Transverse colon (tissue), 4 donors: ENCODE measurements at regions not wholly inside any gene's neighbourhood (a gene's known extent, or its start where the extent isn't known, plus 50 kb on each side); places are given as distances from the start of the nearest gene placed in this dataset.
"Not testable (repeated sequence)": the region's sequence is repeated elsewhere in the genome, so short reads cannot be mapped to it uniquely, and the experiment has no call there.

Experiments
- DNase-seq: peaks from one replicate; pipeline ENCODE4 v3.0.0-alpha.2; 2019
- H3K27ac ChIP-seq, 4 donors: fragments of 200-600 bp; sonication (generic); 2 replicates each; pipeline ENCODE4 v1.5.1; 2016 to 2018; ENCODE audit warnings: inconsistent platforms in 4 of 4
- H3K27me3 ChIP-seq: fragments of 200-600 bp; sonication (generic); 2 replicates; pipeline ENCODE4 v1.5.1; 2017; ENCODE audit warnings: inconsistent platforms
- H3K36me3 ChIP-seq, 4 donors: fragments of 200-600 bp; sonication (generic); 2 replicates each; pipeline ENCODE4 v1.5.1; 2017 to 2019; ENCODE audit warnings: inconsistent platforms in 4 of 4
- H3K4me1 ChIP-seq, 4 donors: fragments of 200-600 bp; sonication (generic); 2 replicates each; pipeline ENCODE4 v1.5.1; 2017 to 2020; ENCODE audit warnings: inconsistent platforms in 4 of 4
- H3K4me3 ChIP-seq, 4 donors: fragments of 200-600 bp; sonication (generic); 1 replicate in 1 of 4; 2 replicates in 3 of 4; pipeline versions ENCODE4 v1.5.1 to v1.6.1; 2017 to 2019; ENCODE audit warnings: inconsistent platforms in 4 of 4
- H3K9me3 ChIP-seq, 2 donors: fragments of 200-600 bp; sonication (generic); 2 replicates each; pipeline ENCODE4 v1.5.1; 2017 to 2019; ENCODE audit warnings: inconsistent platforms in 2 of 2
- EP300 ChIP-seq: sonication (generic); formaldehyde crosslinking; IDR thresholded peaks from one replicate; pipeline ENCODE4 v1.6.1; 2017; ENCODE audit warnings: antibody characterized with exemption, low read depth
- POLR2A ChIP-seq: fragments of 450-650 bp; IDR thresholded peaks from one replicate; pipeline ENCODE4 v1.6.1; 2016; ENCODE audit warnings: antibody characterized with exemption, mild to moderate bottlenecking, moderate library complexity
- POLR2AphosphoS5 ChIP-seq, 3 donors: sonication (generic); formaldehyde crosslinking; IDR thresholded peaks; one replicate each; pipeline ENCODE4 v1.6.1; 2016; ENCODE audit warnings: antibody characterized with exemption in 3 of 3
- WGBS, 2 donors: methylation state at CpG; one replicate each; pipeline ENCODE4 v1.1.5; 2018; ENCODE audit warnings: low coverage in 1 of 2; 5-methylcytosine and 5-hydroxymethylcytosine counted together
- in situ Hi-C, 4 donors: fragments of 200-750 bp; cut with MboI; loops; one replicate each; pipeline versions ENCODE4 v1.15.0 to v1.15.1; 2017; ENCODE audit warnings: low sequenced_read_pairs in 3 of 4, low pct_ligation_motif_present in 1 of 4, low pct_unique_long_range_greater_than_20kb in 1 of 4
- intact Hi-C: fragments of 100-400 bp; cut with DNase I; formaldehyde crosslinking; loops from one replicate; pipeline ENCODE4 v1.15.1; 2023; ENCODE audit warnings: low total_unique reads
- TF ChIP-seq, protein P1 (sequence below), 5 experiments: fragments of 200-600 bp in 3 of 5; fragments of 450-650 bp in 2 of 5; sonication (generic) in 3 of 5; IDR thresholded peaks; 1 replicate in 2 of 5; 2 replicates in 3 of 5; pipeline ENCODE4 v1.5.1; 2016 to 2017; ENCODE audit warnings: antibody characterized with exemption in 5 of 5, inconsistent platforms in 3 of 5, mild to moderate bottlenecking in 2 of 5, moderate library complexity in 1 of 5

DNA sequence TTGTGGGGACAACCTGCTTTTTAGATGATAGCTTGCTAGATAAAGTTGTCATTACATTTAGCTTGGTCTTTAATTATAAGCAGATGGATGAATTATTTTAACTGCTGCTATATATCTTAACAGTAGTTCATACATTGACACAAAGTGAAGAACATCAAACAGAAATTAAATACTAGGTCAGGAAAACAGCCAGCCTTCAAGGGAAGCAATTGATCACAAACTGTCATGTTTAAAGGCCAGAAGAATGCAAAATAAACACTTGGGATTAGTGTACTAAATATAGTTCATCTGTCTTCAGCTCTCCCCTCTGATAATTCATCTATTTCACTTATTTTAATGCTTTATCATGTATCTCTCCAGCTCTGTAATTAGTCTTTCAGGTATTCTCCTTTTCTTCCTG lies 225.1 kb upstream of the FERMT1 start:
- Histone ChIP-seq H3K27me3 (no peaks in the 10 kb centered on the region), H3K36me3 (no peaks in the 10 kb centered on the region), H3K4me1 (no peaks in the 10 kb centered on the region), H3K9me3 (no peaks in the 10 kb centered on the region), H3K27ac (no peak overlapping the region), H3K4me3 (no peak overlapping the region)
- DNase-seq, result no peak
- TF ChIP-seq POLR2A (no peak), EP300 (no peak), POLR2AphosphoS5 (IDR thresholded peaks at IDR 0.05) (no peak)
- TF ChIP-seq, protein P1, sequence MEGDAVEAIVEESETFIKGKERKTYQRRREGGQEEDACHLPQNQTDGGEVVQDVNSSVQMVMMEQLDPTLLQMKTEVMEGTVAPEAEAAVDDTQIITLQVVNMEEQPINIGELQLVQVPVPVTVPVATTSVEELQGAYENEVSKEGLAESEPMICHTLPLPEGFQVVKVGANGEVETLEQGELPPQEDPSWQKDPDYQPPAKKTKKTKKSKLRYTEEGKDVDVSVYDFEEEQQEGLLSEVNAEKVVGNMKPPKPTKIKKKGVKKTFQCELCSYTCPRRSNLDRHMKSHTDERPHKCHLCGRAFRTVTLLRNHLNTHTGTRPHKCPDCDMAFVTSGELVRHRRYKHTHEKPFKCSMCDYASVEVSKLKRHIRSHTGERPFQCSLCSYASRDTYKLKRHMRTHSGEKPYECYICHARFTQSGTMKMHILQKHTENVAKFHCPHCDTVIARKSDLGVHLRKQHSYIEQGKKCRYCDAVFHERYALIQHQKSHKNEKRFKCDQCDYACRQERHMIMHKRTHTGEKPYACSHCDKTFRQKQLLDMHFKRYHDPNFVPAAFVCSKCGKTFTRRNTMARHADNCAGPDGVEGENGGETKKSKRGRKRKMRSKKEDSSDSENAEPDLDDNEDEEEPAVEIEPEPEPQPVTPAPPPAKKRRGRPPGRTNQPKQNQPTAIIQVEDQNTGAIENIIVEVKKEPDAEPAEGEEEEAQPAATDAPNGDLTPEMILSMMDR (IDR thresholded peaks at IDR 0.05), result no peak
- in situ Hi-C loops, result no loop called here
- intact Hi-C loops, result no loop called here

DNA sequence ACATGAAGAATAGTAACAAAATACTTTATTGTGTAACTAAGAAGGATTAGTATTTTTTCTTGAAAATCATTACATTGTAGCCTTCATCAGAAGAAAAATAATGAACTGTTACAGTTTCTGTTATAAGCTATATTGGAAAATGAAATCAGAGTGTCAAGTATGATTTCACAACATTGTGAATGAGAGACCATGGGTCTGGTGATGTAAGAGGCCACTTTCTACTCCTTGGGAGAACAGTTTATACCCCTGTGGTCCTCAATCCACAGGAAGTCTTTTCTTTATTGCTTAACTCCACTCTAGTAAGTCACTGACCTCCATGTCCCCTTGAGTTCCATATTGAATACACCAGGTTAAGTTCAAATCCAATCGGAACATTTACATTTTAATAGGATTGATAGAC lies 218.7 kb upstream of the FERMT1 start:
- Histone ChIP-seq H3K27me3 (no peaks in the 10 kb centered on the region), H3K36me3 (no peaks in the 10 kb centered on the region), H3K4me3 (no peak overlapping the region), H3K4me1 (no peaks in the 10 kb centered on the region), H3K9me3 (no peaks in the 10 kb centered on the region), H3K27ac (no peak overlapping the region)
- DNase-seq, result no peak
- TF ChIP-seq POLR2A (no peak), EP300 (no peak), POLR2AphosphoS5 (IDR thresholded peaks at IDR 0.05) (no peak)
- TF ChIP-seq, protein P1 (IDR thresholded peaks at IDR 0.05), result no peak
- 86% methylated on average over 1 of the region's 1 CpG for WGBS, 2 donors
- intact Hi-C loops (no loop called here), in situ Hi-C loops (no loop called here)

DNA sequence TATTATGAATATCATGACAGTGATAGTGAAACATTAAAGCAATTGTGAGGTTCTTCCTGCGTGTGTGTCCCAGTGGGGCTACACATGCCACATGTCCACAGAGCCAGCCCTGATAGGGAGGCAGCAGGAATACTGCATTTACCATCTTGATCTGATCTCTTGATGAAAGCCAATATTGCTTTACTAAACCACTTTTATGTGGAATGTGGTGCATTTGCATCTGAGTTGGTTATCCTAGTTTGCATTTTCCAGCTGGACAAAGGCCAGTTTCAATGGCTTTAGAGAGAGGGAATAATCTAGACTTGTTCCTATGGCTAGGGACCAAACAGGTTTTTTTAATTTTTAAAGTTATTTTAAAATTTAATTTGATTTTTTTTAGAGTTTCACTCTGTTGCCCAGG lies 216.3 kb upstream of the FERMT1 start:
- Histone ChIP-seq H3K36me3 (no peaks in the 10 kb centered on the region), H3K27me3 (no peaks in the 10 kb centered on the region), H3K27ac (no peak overlapping the region), H3K4me1 (no peaks in the 10 kb centered on the region), H3K9me3 (no peaks in the 10 kb centered on the region), H3K4me3 (no peak overlapping the region)
- intact Hi-C loops (no loop called here), in situ Hi-C loops (no loop called here)
- no peak for TF ChIP-seq POLR2AphosphoS5 (IDR thresholded peaks at IDR 0.05)
- no peak for TF ChIP-seq POLR2A
- TF ChIP-seq, protein P1 (IDR thresholded peaks at IDR 0.05), result no peak
- no peak for TF ChIP-seq EP300
- no peak for DNase-seq
- 85 to 86% methylated on average over 1 of the region's 1 CpG for WGBS, 2 donors

DNA sequence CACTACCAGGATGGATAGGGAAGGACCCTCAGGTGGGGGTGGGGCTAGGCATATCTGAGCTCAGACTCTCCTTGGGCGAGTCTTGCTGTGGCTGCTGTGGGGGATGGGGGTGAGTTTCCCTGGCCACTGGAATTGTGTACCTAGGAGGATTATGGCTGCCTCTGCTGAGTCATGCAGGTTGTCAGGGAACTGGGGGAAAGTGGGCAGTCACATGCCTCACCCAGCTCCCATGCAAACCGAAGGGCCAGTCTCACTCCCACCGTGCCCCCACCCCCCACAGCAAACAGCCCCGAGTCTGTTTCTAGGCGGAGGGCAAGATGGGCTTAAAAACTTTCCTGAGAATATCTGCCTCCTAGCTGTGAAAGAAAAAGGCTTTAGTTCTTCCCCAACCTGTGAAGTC lies 210.3 kb upstream of the FERMT1 start:
- WGBS, 2 donors, result 64% methylated on average over 5 of the region's 5 CpGs; no CpG with 5 or more reads in 1 of the 2 donors
- intact Hi-C loops (no loop called here), in situ Hi-C loops (no loop called here)
- Histone ChIP-seq H3K36me3 (no peaks in the 10 kb centered on the region), H3K27ac (no peak overlapping the region), H3K4me3 (no peak overlapping the region), H3K9me3 (no peaks in the 10 kb centered on the region), H3K27me3 (no peaks in the 10 kb centered on the region), H3K4me1 (no peaks in the 10 kb centered on the region)
- TF ChIP-seq POLR2AphosphoS5 (IDR thresholded peaks at IDR 0.05) (no peak), EP300 (no peak), POLR2A (no peak)
- TF ChIP-seq, protein P1 (IDR thresholded peaks at IDR 0.05), result no peak
- DNase-seq, result no peak

DNA sequence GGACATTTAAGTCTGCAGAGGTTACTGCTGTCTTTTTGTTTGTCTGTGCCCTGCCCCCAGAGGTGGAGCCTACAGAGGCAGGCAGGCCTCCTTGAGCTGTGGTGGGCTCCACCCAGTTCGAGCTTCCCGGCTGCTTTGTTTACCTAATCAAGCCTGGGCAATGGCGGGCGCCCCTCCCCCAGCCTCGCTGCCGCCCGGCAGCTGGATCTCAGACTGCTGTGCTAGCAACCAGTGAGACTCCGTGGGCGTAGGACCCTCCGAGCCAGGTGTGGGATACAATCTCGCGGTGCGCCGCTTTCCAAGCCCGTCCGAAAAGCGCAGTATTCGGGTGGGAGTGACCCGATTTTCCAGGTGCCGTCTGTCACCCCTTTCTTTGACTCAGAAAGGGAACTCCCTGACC lies 198.4 kb upstream of the FERMT1 start:
- H3K4me1 ChIP-seq, H3K9me3 ChIP-seq, H3K36me3 ChIP-seq, H3K4me3 ChIP-seq, intact Hi-C loops, H3K27ac ChIP-seq, DNase-seq, H3K27me3 ChIP-seq, in situ Hi-C loops: not testable (repeated sequence)
- WGBS, 2 donors, result 98% methylated on average over 11 of the region's 20 CpGs; no CpG with 5 or more reads in 1 of the 2 donors
